Ishikawa (cell line): ENCODE measurements at regions not wholly inside any gene's neighbourhood (a gene's known extent, or its start where the extent isn't known, plus 50 kb on each side); places are given as distances from the start of the nearest gene placed in this dataset.

Source experiments
- EGR1 ChIP-seq: IDR thresholded peaks from 2 replicates; pipeline ENCODE4 v1.6.1; 2012
- EP300 ChIP-seq: IDR thresholded peaks from 2 replicates; pipeline ENCODE4 v1.6.1; 2012; ENCODE audit warnings: borderline replicate concordance
- FOXM1 ChIP-seq: IDR thresholded peaks from 2 replicates; pipeline ENCODE4 v1.6.1; 2012; ENCODE audit warnings: low read depth, borderline replicate concordance
- MAX ChIP-seq: IDR thresholded peaks from 2 replicates; pipeline ENCODE4 v1.6.1; 2012
- NFIC ChIP-seq: IDR thresholded peaks from 2 replicates; pipeline ENCODE4 v1.6.1; 2012
- REST ChIP-seq: IDR thresholded peaks from 2 replicates; pipeline ENCODE4 v1.6.1; 2012; ENCODE audit warnings: low read depth, mild to moderate bottlenecking
- TAF1 ChIP-seq: IDR thresholded peaks from 2 replicates; pipeline ENCODE4 v1.6.1; 2012; ENCODE audit warnings: low read depth, mild to moderate bottlenecking
- TCF12 ChIP-seq: IDR thresholded peaks from 2 replicates; pipeline ENCODE4 v1.6.1; 2012; ENCODE audit warnings: low read depth
- YY1 ChIP-seq: IDR thresholded peaks from 2 replicates; pipeline ENCODE4 v1.6.1; 2012; ENCODE audit warnings: low read depth
- TF ChIP-seq, protein P1 (sequence below): IDR thresholded peaks from 2 replicates; pipeline ENCODE4 v1.6.1; 2012

- TF ChIP-seq MAX: no peak
- TF ChIP-seq YY1: no peak
- TF ChIP-seq TCF12: no peak
- TF ChIP-seq NFIC: no peak
- no peak for TF ChIP-seq EP300
- TF ChIP-seq TAF1: no peak
- TF ChIP-seq FOXM1: no peak
- TF ChIP-seq EGR1: no peak
- no peak for TF ChIP-seq REST
- TF ChIP-seq, protein P1, sequence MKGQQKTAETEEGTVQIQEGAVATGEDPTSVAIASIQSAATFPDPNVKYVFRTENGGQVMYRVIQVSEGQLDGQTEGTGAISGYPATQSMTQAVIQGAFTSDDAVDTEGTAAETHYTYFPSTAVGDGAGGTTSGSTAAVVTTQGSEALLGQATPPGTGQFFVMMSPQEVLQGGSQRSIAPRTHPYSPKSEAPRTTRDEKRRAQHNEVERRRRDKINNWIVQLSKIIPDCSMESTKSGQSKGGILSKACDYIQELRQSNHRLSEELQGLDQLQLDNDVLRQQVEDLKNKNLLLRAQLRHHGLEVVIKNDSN: no peak
Observed at GRCh38 chrX:14079891-14080430, 50.3 kb upstream of the GEMIN8 start.
